SK-N-DZ (cell line): ENCODE measurements at regions not wholly inside any gene's neighbourhood (a gene's known extent, or its start where the extent isn't known, plus 50 kb on each side); places are given as distances from the start of the nearest gene placed in this dataset.

Source experiments
- DNase-seq: peaks from one replicate; pipeline ENCODE4 v3.0.0-alpha.2; 2015; ENCODE audit warnings: low spot score

DNA sequence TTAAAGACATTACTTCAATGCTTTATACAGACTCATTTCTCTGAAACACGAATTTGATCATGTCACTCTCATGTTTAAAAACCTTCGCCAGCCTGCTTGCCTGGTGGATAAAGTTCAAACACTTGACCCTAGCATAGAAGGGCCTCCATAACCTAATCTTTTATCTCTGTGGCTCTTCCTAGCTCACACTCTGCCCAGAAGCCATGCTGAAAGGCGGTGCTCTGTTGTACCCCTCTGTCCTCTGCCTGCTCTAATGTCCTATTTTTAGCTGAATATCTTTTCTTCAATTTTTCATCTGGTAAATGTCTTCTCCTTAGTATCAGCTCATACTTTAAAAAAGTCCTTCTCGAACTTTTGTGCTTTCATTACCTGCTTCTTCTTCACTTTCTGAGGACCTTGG lies 302.6 kb upstream of the BOD1L1 start:
- DNase-seq = no peak

DNA sequence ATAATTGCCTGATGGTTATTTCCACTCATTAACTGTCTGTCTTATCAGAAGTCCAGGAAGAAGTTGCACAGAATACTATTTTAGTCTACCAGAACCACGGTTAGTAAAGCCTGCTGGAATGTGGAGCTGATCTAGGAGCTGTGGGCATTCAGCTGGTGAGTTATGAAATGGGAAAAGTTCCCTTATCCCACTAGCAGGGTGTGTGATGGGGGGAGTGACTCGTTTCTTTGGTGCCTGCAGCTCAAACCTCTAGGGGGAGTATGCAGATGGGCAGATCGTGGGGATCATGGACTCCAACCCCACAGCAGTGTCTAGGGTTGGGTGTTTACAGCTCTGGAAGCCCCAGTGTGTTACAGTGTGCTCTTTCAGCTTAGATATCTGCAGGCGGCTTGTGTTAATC lies 305.7 kb upstream of the BOD1L1 start:
- DNase-seq = no peak

DNA sequence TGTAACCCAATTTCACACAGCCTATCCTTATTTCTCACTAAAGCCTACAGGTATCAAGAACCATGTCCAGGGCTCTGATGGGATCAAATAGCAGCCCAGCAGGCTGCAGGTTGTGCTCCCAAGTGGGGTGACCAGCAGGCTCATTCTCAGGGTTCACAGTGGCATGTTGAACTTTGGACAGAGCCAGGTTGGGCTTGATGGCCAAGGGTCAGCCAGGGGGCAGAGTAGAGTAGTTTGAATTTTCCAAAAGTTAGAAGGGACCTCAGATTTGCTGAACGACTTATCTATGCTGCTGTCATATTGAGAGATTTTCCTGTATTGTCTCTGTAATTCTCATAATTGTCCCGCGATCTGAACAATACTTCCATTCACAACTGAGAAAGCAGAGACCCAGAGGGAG lies 310.8 kb upstream of the BOD1L1 start:
- DNase-seq = no peak

DNA sequence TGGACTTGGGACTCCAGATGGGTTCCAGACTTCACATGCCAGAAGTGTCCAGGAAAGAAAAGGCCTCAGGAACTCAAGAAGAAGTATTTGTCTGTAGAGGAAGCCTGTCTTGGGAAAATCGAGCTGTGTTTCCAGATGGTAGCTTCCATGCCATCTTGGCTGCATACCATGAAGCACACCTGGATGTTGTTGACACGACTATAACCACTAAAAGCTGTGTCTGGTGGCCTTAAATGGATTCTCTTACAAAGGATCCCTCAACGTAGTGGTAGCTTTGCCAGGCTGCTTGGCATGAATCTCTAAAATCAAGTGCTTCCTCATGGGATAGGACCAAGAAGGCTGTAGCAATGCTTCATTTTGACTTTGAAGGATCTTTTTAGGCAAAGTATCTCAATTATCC lies 313.4 kb upstream of the BOD1L1 start:
- DNase-seq = no peak

DNA sequence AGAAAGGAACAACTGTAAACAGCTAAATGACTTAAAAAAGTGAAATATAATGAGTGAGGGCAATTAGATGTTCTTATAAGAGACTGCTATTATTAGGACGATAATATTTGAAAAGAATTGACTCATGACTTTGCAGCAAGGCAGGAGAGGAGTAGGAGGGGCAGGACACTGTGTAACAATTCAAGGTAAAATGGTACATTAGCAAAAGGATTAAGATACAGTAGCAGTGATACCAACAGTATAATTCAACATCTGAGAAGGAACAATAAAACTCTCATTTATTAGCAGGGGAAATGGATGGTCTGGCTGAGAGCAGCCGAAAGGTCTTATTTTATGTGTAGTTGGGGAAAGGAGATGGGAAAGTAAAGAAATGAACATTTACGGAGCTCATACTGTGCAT lies 315.5 kb upstream of the BOD1L1 start:
- no peak for DNase-seq

DNA sequence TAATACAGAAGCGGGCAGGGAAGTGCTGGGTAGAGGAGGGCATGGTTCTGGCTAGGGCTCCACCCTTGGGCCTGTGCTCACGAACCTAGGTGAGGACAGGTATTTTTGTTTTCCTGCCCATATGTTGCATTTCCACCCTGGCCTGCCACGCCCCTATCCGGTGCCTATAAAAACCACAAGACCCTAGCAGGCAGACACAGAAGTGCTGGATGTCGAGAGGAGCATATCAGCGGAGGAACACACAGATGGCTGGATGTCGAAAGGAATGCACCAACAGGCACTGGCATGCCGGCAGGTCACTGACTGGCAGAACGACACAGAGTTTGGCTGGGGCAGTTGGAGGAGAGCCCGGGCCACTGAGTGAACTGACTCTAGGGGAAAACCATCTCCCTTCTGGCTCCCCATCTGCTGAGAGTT lies 316.6 kb upstream of the BOD1L1 start:
- DNase-seq = no peak

DNA sequence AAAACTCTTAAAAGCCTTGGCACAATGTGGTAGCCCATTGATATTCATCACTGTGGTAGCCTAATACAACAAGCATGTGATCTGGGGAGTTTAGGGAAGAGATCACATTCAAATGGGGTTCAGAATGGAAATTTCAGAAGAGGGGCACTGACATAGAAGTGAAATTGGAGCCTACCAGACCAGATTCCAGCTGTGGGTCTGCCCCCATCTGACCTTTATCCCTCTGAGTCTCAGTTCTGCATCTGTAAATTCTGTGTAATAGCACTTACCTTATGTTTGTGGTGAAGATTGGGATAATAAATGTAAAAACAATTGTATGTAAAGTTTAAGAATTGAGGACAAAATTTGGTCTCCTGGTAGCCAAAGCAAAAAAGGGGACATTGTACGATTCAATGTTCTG lies 320.4 kb upstream of the BOD1L1 start:
- DNase-seq = no peak

DNA sequence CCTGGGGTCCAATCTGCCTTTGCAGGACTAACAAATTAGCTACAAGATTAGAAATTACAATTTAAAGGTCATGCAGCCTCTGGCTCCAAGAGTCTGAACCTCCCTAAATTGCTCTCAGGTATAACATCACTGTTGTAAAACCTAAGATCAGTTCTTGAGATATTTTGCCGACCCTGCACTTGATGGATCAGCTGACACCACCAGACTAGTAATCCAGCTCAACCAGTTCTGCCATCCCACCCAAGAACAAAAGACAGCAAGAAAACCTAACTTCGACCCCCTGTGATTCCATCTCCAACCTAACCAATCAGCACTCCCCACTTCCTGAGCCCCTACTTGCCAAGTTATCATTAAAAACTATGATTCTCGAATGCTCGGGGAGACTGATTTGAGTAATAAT lies 323.0 kb upstream of the BOD1L1 start:
- DNase-seq = no peak

DNA sequence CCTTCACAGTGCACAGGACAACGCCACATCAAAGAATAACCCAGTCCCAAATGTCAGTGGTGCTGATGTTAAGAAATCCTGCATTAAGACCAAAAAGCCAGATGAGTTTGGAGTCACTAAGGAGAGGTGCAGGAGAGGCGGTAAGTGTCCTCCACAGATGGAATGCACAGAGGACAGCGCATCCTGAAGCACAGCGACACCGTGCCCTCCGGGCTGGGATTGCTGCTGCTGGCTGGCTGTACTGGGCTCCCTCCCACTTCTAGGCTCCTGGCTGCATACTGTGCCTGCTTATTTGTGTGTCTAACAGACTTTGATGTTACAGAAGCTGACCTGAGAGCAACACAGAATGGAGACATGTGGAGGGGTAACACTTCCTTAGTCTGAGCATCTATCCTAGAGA lies 325.6 kb upstream of the BOD1L1 start:
- DNase-seq = no peak

DNA sequence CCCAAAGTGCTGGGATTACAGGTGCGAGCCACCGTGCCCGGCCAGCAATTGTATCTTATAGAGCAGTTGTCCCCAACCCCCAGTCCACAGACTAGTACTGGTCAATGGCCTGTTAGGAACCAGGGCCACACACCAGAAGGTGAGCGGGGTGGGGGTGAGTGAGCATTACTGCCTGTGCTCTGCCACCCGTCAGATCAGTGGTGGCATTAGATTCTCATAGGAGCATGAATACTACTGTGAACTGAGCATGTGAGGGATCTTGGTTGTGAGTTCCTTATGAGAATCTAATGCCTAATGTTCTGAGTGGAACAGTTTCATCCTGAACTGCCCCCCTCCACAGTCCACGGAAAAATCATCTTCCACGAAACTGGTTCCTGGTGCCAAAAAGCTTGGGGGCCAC lies 328.0 kb upstream of the BOD1L1 start:
- no peak for DNase-seq

DNA sequence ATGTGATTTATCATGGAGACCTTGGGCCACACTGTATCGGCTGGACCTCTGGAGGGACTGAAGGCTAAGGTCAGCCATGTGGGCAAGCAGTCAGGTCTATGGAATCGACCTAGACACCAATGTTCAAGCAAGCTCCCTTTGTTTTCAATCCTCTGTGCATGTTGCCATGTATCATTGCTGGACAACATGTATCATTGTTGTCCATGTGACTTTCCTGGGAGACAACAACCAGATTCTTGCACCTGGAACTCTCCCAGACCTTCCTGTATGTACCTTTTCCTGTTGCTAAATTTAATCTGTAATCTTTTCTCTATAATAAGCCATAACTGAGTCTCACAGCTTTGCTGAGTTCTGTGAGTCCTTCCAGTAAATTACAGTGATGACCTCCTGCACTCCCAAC lies 329.4 kb upstream of the BOD1L1 start:
- no peak for DNase-seq

DNA sequence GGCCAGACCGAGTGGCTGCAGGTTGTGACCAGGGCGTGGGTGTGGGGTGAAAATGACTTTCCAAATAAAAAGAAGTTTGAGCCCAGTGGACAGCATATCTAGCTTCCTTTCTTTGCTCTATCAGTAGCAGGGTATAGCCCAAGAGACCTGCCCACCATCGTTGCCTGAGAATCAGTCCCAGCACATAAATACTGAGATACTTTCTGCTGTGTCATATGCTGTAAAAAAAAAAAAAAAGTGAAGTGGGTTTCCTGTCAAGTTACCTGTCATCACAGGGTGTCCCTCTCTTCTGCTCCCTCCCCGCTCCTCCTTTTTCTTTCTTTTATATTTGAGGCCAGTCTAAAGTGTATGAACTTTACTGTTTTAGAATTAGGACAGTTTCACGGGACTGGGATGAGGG lies 330.3 kb upstream of the BOD1L1 start:
- no peak for DNase-seq

DNA sequence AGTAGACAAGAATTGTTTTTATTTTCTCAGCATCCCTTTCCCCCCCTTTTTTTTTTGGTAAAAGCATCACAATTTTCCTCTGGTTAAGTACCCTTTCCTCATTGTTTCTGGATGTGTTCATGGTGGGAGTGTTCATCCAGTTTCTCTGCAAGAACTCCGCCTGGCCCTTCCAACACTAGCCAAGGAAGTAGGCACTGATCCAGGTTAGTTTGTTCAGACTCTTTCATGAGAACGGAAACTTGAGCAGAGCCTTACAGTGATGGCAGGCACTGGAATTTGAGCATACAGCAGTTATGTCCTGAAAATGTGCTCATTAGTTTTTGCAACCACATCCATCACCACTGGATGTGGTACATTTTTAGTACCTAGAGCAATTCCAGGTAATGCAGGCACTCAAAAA lies 336.1 kb upstream of the BOD1L1 start:
- no peak for DNase-seq

DNA sequence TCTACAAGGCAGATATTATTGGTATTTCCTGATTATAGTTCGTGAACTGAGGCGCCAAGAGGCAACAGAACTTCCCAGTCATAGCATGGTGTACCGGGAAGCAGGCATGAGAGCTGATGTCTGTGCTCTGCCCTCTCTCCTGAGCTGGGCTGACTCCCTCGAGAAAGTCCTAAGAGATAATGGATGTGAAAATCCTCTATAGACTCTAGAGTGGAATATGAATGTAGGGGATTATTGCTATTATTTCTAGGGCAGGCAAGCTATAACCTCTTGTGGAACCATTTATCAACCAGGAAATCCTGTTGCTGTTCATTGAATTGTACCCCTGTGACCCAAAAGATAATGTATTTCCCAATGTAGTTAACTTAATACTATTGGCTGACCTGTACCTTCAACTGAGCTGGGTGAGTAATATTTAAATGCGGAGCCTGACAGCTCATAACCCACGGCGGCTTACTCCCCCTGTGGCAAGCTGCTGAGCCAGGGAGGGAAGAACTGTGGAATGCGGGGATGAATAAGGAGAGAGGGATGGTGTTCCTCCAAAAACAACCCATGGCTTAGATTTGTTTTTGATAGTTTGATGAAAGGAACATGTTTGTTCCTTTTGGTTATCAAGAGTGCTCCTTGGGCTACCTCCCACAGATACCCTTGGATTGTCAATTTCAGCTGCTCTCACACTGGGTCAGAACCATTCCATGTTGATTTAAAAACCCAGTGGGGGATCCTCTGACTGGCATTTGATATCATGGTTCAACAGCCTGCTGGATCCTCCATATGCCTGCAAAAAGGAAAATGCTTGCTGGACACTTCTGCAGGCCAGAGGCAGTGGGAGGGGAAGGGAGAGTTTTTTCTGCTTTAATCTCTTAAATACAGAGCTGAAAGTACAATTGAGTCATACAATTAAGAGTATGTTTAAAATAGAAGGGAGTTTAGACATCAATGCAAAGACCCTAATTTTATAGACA lies 339.0 kb upstream of the BOD1L1 start:
- no peak for DNase-seq

DNA sequence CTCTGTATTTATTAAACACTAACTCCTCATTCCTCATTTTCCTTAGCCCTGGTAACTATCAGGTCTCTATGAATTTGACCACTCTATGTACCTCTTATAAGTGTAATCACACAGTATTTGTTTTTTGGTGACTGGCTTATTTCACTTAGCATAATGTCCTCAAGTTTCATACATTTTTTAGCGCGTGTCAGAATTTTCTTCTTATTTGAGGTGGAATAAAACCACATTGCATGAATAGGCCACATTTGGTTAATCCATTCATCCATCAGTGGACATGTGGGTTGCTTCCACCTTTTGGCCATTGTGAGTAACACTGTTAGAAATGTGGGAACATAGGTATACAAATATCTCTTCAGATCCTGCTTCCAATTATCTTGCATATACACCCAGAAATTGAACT lies 341.2 kb upstream of the BOD1L1 start:
- no peak for DNase-seq

DNA sequence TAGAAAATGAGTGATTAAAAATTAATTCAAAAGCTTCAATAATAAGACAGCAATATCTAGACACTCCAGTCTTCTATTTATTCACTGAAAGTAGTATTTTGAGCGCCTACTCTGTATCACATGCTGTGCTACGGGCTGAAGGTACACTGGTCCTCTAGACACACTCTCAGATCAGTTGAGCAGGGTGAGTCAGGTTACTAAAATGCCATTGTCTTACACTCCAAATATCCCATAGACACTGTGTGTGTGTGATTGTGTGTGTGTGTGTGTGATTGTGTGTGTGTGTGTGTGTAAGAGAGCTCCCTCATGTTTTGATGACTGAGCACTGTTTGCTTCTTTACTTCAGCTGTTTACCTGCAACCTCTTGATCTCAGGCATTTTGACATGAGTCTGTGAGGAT lies 342.8 kb upstream of the BOD1L1 start:
- no peak for DNase-seq

DNA sequence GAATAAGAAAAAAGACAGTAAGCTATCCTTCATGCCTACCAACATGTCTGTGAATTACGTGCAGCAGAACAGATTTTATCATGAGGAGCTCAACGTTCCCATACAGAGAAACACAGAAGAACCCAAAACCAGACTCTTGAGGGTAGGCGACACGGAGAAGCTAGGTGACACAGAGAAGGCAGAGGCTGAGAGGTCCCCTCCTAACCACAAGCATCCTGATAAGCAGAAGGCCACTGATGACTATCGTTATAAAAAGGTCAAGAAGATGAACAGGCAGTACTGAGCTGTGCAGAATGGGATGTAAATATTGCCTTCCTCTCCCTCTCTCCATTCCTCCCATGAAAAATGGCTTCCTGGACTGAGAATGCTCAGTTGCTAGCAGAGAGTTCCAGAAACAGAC lies 350.2 kb upstream of the BOD1L1 start:
- DNase-seq = no peak

DNA sequence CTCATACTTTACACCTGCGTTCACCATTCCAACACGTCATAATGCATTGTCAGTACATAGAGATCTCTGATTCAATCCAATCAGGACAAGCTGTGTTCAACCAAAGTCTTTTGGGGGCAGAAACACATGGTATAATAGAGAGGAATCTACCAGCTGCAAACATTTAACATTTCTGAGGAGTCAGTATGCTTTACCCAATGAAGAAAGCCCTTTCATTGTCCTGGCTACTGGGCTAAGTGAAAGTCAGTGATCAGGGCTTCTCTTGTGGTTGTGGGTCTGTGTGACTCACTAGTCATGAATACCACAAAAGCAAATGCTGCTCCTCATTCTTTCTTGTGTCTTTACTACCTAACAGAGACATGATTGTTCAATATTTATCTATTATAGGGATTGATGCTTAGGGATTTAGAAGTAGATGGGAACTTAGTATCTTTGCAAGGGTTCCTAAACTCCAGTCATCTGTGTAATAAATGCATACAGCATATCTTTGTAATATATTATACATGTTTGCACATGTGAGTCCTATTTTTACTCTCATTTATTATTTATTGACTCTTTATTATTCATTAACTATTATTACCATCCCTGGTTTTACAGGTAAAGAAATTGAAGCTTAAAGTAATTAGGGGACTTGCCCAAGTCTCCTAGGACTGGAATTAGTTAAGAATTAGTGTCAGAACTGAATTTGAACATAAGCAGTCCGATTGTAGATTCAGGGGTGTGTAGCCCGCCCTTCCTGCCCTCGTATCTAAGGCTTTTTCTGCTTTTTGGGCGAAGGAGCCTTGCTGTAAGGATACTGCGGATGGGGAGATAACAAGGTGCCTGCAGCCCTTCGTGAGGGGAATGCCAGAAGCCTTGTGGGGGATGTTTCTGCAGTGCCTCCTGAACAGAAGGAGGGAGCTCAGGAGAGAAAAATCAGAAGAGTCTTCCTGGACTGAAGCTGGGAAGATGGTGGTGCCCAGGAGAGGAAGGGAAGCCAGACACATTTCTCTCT lies 353.1 kb upstream of the BOD1L1 start:
- peak; percentile 10 for DNase-seq

DNA sequence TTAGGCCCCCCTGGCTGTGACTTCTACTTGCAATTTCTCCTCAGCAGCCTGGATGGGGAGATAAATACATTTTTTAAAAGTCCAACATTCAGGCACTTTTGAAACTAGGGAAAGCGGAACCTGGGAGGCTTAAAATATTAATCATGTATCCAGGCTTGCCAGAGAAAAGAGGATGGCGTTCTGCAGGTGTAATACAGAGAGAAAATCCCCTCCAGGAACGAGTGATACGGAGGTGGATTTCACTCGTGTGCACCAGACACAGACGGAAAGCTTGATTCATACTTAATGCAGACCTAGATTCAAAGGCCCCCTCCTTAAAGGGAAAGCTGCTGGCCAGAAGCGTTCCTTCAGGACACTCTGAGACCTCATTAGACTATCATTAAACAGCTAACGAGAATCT lies 354.0 kb upstream of the BOD1L1 start:
- no peak for DNase-seq

DNA sequence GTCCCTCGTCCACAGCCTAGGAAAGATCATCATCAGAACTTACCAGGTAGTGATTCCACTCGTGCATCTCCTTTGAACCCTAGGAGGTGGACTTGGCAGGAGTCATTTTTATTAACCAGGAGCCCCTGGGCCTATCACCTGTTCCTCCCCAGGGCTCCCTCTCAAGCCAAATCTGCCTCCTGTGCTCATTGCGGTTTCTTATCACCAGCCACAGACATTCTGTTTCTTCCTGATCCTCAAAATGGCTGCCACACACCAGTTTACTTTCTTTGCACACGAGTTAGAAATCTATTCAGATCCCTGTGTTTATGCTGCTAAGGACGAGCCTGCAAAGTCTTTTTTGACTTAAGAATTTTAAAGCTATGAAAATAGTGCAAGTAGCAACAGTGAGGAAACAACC lies 354.5 kb upstream of the BOD1L1 start:
- no peak for DNase-seq

DNA sequence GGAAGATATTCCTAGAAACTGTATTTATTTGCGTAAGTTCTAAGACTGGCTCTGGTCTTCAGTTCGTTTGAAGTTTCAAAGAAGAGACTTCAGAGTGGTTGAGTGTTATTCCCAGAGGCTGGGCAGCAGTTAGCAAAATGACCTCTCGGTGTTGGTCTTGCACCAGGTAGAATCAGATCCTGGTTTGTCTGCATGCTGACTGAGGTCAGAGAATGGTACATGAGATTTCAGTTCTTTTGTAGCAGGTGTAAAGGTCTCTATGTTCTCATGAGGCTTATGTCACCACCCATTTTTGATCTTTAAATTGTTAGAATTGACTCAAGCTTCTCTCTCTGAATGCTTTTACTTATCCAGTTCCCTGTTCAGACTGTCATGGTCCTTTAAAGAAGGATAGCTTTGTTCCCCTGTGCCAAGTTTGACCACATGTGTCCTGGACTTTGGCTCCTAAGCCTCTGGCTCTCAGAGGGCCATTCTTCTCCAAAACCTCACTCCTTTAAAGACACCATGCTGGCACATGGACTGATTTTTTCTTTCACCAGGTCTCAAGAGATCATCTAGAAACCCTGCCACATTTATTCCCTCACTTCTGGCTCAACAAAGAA lies 355.8 kb upstream of the BOD1L1 start:
- no peak for DNase-seq
